H1 (cell line): ENCODE measurements at regions not wholly inside any gene's neighbourhood (a gene's known extent, or its start where the extent isn't known, plus 50 kb on each side); places are given as distances from the start of the nearest gene placed in this dataset.

Source experiments
- CTCF ChIA-PET: fragments of 300-600 bp; sonication (Branson Sonifier 250); formaldehyde crosslinking; loops from one replicate; lab custom pipeline; 2021; ENCODE audit not compliant: partially characterized antibody; lab: Charles Lee
- POLR2A ChIA-PET: fragments of 300-600 bp; sonication (Branson Sonifier 250); formaldehyde crosslinking; loops from one replicate; lab custom pipeline; 2021; ENCODE audit warnings: inconsistent platforms; ENCODE audit not compliant: partially characterized antibody; lab: Charles Lee
- DNase-seq, 2 experiments: peaks; one replicate each; pipeline versions ENCODE4 v3.0.0 to v3.0.0-alpha.2; 2010 to 2022; ENCODE audit warnings: low spot score in 2 of 2, low read depth in 1 of 2, mixed read lengths in 1 of 2
- FAIRE-seq: peaks from 2 replicates; lab custom pipeline; 2011; peaks lifted over from hg19 to GRCh38; lab: Jason Lieb, UNC
- H2AFZ ChIP-seq: 2 replicates; pipeline ENCODE4 v1.8.1; 2012; ENCODE audit warnings: low read length, inconsistent platforms
- H2AK5ac ChIP-seq: 2 replicates; pipeline ENCODE4 v1.6.1; 2013; ENCODE audit warnings: low read depth, low read length
- H2BK120ac ChIP-seq: replicated peaks from 2 replicates; pipeline ENCODE3; 2013; ENCODE audit warnings: low read depth, low read length, inconsistent platforms
- H2BK12ac ChIP-seq: 2 replicates; pipeline ENCODE4 v1.6.1; 2013; ENCODE audit warnings: low read depth, low read length
- H2BK15ac ChIP-seq: 2 replicates; pipeline ENCODE4 v1.6.1; 2013; ENCODE audit warnings: low read length
- H2BK20ac ChIP-seq: 2 replicates; pipeline ENCODE4 v1.6.1; 2013; ENCODE audit warnings: low read length
- H2BK5ac ChIP-seq: 2 replicates; pipeline ENCODE4 v1.6.1; 2013; ENCODE audit warnings: low read depth, low read length
- H3K14ac ChIP-seq: 2 replicates; pipeline ENCODE4 v1.6.1; 2013; ENCODE audit warnings: inconsistent platforms; ENCODE audit not compliant: insufficient read length
- H3K18ac ChIP-seq: 2 replicates; pipeline ENCODE4 v1.6.1; 2013; ENCODE audit warnings: low read length; ENCODE audit errors: extremely low read depth
- H3K23ac ChIP-seq: 2 replicates; pipeline ENCODE4 v1.6.1; 2013; ENCODE audit warnings: inconsistent platforms; ENCODE audit not compliant: insufficient read length
- H3K23me2 ChIP-seq: 2 replicates; pipeline ENCODE4 v1.6.1; 2013; ENCODE audit warnings: low read depth, low read length
- H3K27ac ChIP-seq: 2 replicates; pipeline ENCODE4 v1.6.1; 2011; ENCODE audit warnings: low read depth, low read length, inconsistent platforms
- H3K27me3 ChIP-seq, 4 experiments: replicated peaks in 1 of 4; 1 replicate in 1 of 4; 2 replicates in 3 of 4; pipeline versions ENCODE4 v1.6.1 to v1.8.1; 2011 to 2013; ENCODE audit warnings: low read length in 3 of 4, mild to moderate bottlenecking in 3 of 4, inconsistent platforms in 2 of 4, mixed read lengths in 2 of 4, moderate library complexity in 1 of 4; ENCODE audit not compliant: control insufficient read depth in 3 of 4, insufficient read depth in 3 of 4; ENCODE audit errors: extremely low read depth in 1 of 4
- H3K36me3 ChIP-seq, 4 experiments: 2 replicates each; pipeline versions ENCODE4 v1.6.1 to v1.8.1; 2011 to 2013; ENCODE audit warnings: mild to moderate bottlenecking in 4 of 4, low read length in 3 of 4, moderate library complexity in 2 of 4, control low read depth in 1 of 4, inconsistent platforms in 1 of 4; ENCODE audit not compliant: insufficient read depth in 4 of 4, control insufficient read depth in 2 of 4
- H3K4ac ChIP-seq: replicated peaks from 2 replicates; pipeline ENCODE3; 2013; ENCODE audit warnings: low read length, low read depth, mixed read lengths, inconsistent platforms; ENCODE audit not compliant: insufficient read length
- H3K4me1 ChIP-seq, 4 experiments: replicated peaks in 1 of 4; 1 replicate in 1 of 4; 2 replicates in 3 of 4; pipeline versions ENCODE4 v1.6.1 to v1.8.1; 2011 to 2013; ENCODE audit warnings: low read length in 3 of 4, inconsistent platforms in 2 of 4, mixed read lengths in 1 of 4; ENCODE audit not compliant: insufficient read depth in 4 of 4, control insufficient read depth in 3 of 4
- H3K4me2 ChIP-seq, 2 experiments: 2 replicates each; pipeline versions ENCODE4 v1.6.1 to v1.8.1; 2011 to 2013; ENCODE audit warnings: low read depth in 2 of 2, low read length in 2 of 2, control low read depth in 1 of 2, inconsistent platforms in 1 of 2, mild to moderate bottlenecking in 1 of 2; ENCODE audit not compliant: insufficient read depth in 1 of 2
- H3K4me3 ChIP-seq, 4 experiments: fragments of 200-600, 300-600 bp in 1 of 4; sonication (generic), shearing (Covaris generic), sonication (Bioruptor Twin) in 1 of 4; 2 replicates each; pipeline versions ENCODE4 v1.5.1 to v1.8.1; 2011 to 2016; ENCODE audit warnings: low read length in 4 of 4, low read depth in 3 of 4, control low read depth in 2 of 4, inconsistent platforms in 2 of 4, mild to moderate bottlenecking in 2 of 4, mixed read lengths in 1 of 4, moderate library complexity in 1 of 4; ENCODE audit not compliant: insufficient read depth in 2 of 4; ENCODE audit errors: extremely low read depth in 1 of 4
- H3K56ac ChIP-seq: replicated peaks from 2 replicates; pipeline ENCODE3; 2013; ENCODE audit warnings: low read depth, mild to moderate bottlenecking, mixed read lengths, low read length, inconsistent platforms; ENCODE audit not compliant: insufficient read length
- H3K79me1 ChIP-seq: 2 replicates; pipeline ENCODE4 v1.6.1; 2013; ENCODE audit warnings: low read depth, low read length, control low read depth
- H3K79me2 ChIP-seq, 2 experiments: 2 replicates each; pipeline versions ENCODE4 v1.6.1 to v1.8.1; 2012 to 2013; ENCODE audit warnings: low read length in 2 of 2, mild to moderate bottlenecking in 2 of 2, inconsistent platforms in 1 of 2; ENCODE audit not compliant: insufficient read depth in 2 of 2, control insufficient read depth in 1 of 2
- H3K9ac ChIP-seq, 4 experiments: replicated peaks in 1 of 4; 1 replicate in 1 of 4; 2 replicates in 3 of 4; pipeline versions ENCODE4 v1.6.1 to v1.8.1; 2011 to 2013; ENCODE audit warnings: low read depth in 3 of 4, low read length in 3 of 4, control low read depth in 2 of 4, mild to moderate bottlenecking in 2 of 4, moderate library complexity in 2 of 4, inconsistent platforms in 1 of 4; ENCODE audit errors: extremely low read depth in 1 of 4
- H3K9me3 ChIP-seq, 2 experiments: 2 replicates each; pipeline versions ENCODE4 v1.6.1 to v1.8.1; 2012 to 2013; ENCODE audit warnings: mild to moderate bottlenecking in 2 of 2, moderate library complexity in 2 of 2, control low read depth in 1 of 2, inconsistent platforms in 1 of 2, low read depth in 1 of 2, low read length in 1 of 2, mixed read lengths in 1 of 2; ENCODE audit not compliant: insufficient read depth in 2 of 2
- H4K20me1 ChIP-seq, 2 experiments: replicated peaks in 1 of 2; 2 replicates each; pipeline versions ENCODE3 to v1.8.1; 2011 to 2013; ENCODE audit warnings: inconsistent platforms in 2 of 2, low read length in 2 of 2, mild to moderate bottlenecking in 1 of 2; ENCODE audit not compliant: insufficient read depth in 2 of 2, control insufficient read depth in 1 of 2
- H4K5ac ChIP-seq: 2 replicates; pipeline ENCODE4 v1.6.1; 2013; ENCODE audit warnings: low read length, low read depth, mixed read lengths, inconsistent platforms; ENCODE audit not compliant: insufficient read length
- H4K8ac ChIP-seq: 2 replicates; pipeline ENCODE4 v1.8.0; 2013; ENCODE audit warnings: mild to moderate bottlenecking, moderate library complexity, low read length, inconsistent platforms; ENCODE audit not compliant: insufficient read depth; ENCODE audit errors: extremely low read depth
- H4K91ac ChIP-seq: replicated peaks from 2 replicates; pipeline ENCODE3; 2013; ENCODE audit warnings: low read length, mixed read lengths, inconsistent platforms; ENCODE audit not compliant: insufficient read length
- ASH2L ChIP-seq: fragments of 200-600, 300-600 bp; sonication (generic); IDR thresholded peaks from one replicate; pipeline ENCODE4 v1.7.1; 2017; ENCODE audit warnings: low read length
- BACH1 ChIP-seq: IDR thresholded peaks from 2 replicates; pipeline ENCODE4 v1.6.1; 2012; ENCODE audit warnings: low read length, improper control_type of control experiment
- CEBPB ChIP-seq: IDR thresholded peaks from 2 replicates; pipeline ENCODE4 v1.6.1; 2012; ENCODE audit warnings: low read depth, low read length
- CHD1 ChIP-seq: IDR thresholded peaks from 2 replicates; pipeline ENCODE4 v1.6.1; 2012; ENCODE audit warnings: low read depth, low read length, improper control_type of control experiment
- CREB1 ChIP-seq: IDR thresholded peaks from 2 replicates; pipeline ENCODE4 v1.6.1; 2012; ENCODE audit warnings: inconsistent platforms
- CTBP2 ChIP-seq: IDR thresholded peaks from 2 replicates; pipeline ENCODE4 v1.7.0; 2011; ENCODE audit warnings: borderline replicate concordance, mild to moderate bottlenecking, moderate library complexity, mixed read lengths, low read length; ENCODE audit not compliant: insufficient read depth, insufficient read length
- KDM4A ChIP-seq: IDR thresholded peaks from one replicate; pipeline ENCODE4 v1.7.1; 2012; ENCODE audit warnings: low read depth, mild to moderate bottlenecking, moderate library complexity, low read length, inconsistent platforms; ENCODE audit not compliant: severe bottlenecking
- MAFK ChIP-seq: IDR thresholded peaks from 2 replicates; pipeline ENCODE4 v1.6.1; 2012; ENCODE audit warnings: low read depth, mild to moderate bottlenecking, improper control_type of control experiment, low read length
- POLR2AphosphoS5 ChIP-seq: IDR thresholded peaks from 2 replicates; pipeline ENCODE4 v1.6.1; 2011; ENCODE audit warnings: low read depth, low read length
- SP1 ChIP-seq: IDR thresholded peaks from 2 replicates; pipeline ENCODE4 v1.6.1; 2011; ENCODE audit warnings: low read depth, low read length
- SP2 ChIP-seq: IDR thresholded peaks from 2 replicates; pipeline ENCODE4 v1.6.1; 2012; ENCODE audit warnings: mild to moderate bottlenecking, low read length, inconsistent platforms
- ZNF274 ChIP-seq: IDR thresholded peaks from 2 replicates; pipeline ENCODE4 v1.7.0; 2012; ENCODE audit warnings: low read length, borderline replicate concordance; ENCODE audit errors: extremely low read depth
- WGBS, 2 experiments: shearing (Covaris generic) in 1 of 2; methylation state at CpG; one replicate each; pipeline versions ENCODE4 v1.1.6 to v1.1.7; 2013 to 2015; ENCODE audit warnings: low lambda C conversion rate in 2 of 2, mixed read lengths in 2 of 2, inconsistent platforms in 1 of 2, low coverage in 1 of 2, missing lambda C conversion rate in 1 of 2; ENCODE audit not compliant: insufficient replicate concordance in 2 of 2, insufficient coverage in 1 of 2, insufficient read length in 1 of 2; ENCODE audit errors: extremely low coverage in 1 of 2, missing lambda C conversion rate in 1 of 2; 5-methylcytosine and 5-hydroxymethylcytosine counted together

DNA sequence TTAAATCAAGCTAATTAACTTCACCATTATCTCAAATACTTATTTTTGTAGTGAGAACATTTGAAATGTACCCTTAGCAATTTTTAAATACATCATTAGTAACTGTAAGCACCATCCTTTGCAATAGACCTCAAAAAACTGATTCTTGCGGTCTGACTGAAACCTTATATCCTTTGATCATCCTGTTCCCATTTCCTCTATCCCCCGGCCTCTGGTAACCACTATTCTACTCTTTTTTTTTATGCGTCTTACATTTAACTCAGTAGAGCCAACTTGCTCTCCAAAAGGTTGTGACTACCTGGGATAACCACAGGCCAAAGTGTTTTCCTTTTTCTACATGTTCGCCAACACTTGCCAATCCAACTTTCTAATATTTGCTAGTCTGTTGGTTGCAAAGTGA lies 106.1 kb downstream of the IRX1 start:
- no peaks in the 10 kb centered on the region for H3K9me3 ChIP-seq
- no peak overlapping the region for H3K14ac ChIP-seq
- no peaks in the 10 kb centered on the region; the same call in 1 of the 2 replicates for H3K23me2 ChIP-seq
- no peak overlapping the region for H3K9ac ChIP-seq
- no peak overlapping the region for H4K8ac ChIP-seq
- no peak overlapping the region for H2BK20ac ChIP-seq
- no peak overlapping the region for H3K4ac ChIP-seq
- no peak overlapping the region for H2BK15ac ChIP-seq
- CTCF ChIA-PET, result no interaction called here
- TF ChIP-seq SP2 (no peak), MAFK (no peak), ASH2L (no peak), KDM4A (no peak), SP1 (no peak), CTBP2 (no peak), BACH1 (no peak), ZNF274 (no peak), CHD1 (no peak), POLR2AphosphoS5 (no peak), CREB1 (no peak), CEBPB (no peak)
- no peak overlapping the region for H3K4me2 ChIP-seq
- no peak overlapping the region for H2BK5ac ChIP-seq
- H3K27ac ChIP-seq, result no peak overlapping the region
- POLR2A ChIA-PET, result no interaction called here
- 78% methylated on average over 4 of the region's 4 CpGs; no CpG with 5 or more reads in 1 of the 2 experiments for WGBS, 2 experiments
- H3K27me3 ChIP-seq, result no peaks in the 10 kb centered on the region
- H2BK12ac ChIP-seq, result no peak overlapping the region
- H4K20me1 ChIP-seq, result no peaks in the 10 kb centered on the region
- no peaks in the 10 kb centered on the region; a peak in 1 of 7 replicates for H3K4me1 ChIP-seq
- H2AK5ac ChIP-seq, result no peak overlapping the region
- no peak overlapping the region for H3K23ac ChIP-seq
- no peak overlapping the region for H3K18ac ChIP-seq
- no peaks in the 10 kb centered on the region for H3K79me1 ChIP-seq
- H2BK120ac ChIP-seq, result no peak overlapping the region
- no peak overlapping the region for H3K4me3 ChIP-seq
- H3K56ac ChIP-seq, result no peak overlapping the region
- H2AFZ ChIP-seq, result no peak overlapping the region
- no peak overlapping the region for H4K5ac ChIP-seq
- DNase-seq, result no peak
- no peaks in the 10 kb centered on the region for H3K36me3 ChIP-seq
- H4K91ac ChIP-seq, result no peak overlapping the region
- no peaks in the 10 kb centered on the region for H3K79me2 ChIP-seq
- FAIRE-seq, result no peak
